ENCODE measurements at regions not wholly inside any gene's neighbourhood (a gene's known extent, or its start where the extent isn't known, plus 50 kb on each side); places are given as distances from the start of the nearest gene placed in this dataset.
"Not testable (repeated sequence)": the region's sequence is repeated elsewhere in the genome, so short reads cannot be mapped to it uniquely, and the experiment has no call there.

- no peaks in the 10 kb centered on the region for H3K27me3 ChIP-seq (replicated peaks; ENCODE audit: insufficient read depth)
- no peaks in the 10 kb centered on the region for H3K4me1 ChIP-seq (replicated peaks)
- no peak overlapping the region for H3K27ac ChIP-seq
- no peak for DNase-seq (ENCODE audit: low spot score)
- no peaks in the 10 kb centered on the region for H3K9me3 ChIP-seq
- 96% methylated on average over 10 of the region's 10 CpGs for WGBS
- intact Hi-C loops (cut with DNase I) = no loop called here
- H3K36me3 ChIP-seq = no peaks in the 10 kb centered on the region
- no peak overlapping the region for H3K4me3 ChIP-seq
- TF ChIP-seq POLR2AphosphoS5 (IDR thresholded peaks at IDR 0.05) (no peak), POLR2A (IDR thresholded peaks at IDR 0.05) (no peak), CTCF (IDR thresholded peaks at IDR 0.05) (no peak)
These were observed 93.5 kb upstream of the LYZL2 start for GRCh38 chr10:30722956-30723620.

- intact Hi-C loops (cut with DNase I) = no loop called here
These were observed 90.3 kb upstream of the LYZL2 start for GRCh38 chr10:30719832-30720231.

GRCh38 chr10:30709700-30710358 is 80.3 kb upstream of the LYZL2 start:
- Histone ChIP-seq H3K4me3 (no peak overlapping the region), H3K9me3 (no peaks in the 10 kb centered on the region), H3K27ac (no peak overlapping the region), H3K27me3 (replicated peaks; ENCODE audit: insufficient read depth) (no peaks in the 10 kb centered on the region), H3K4me1 (replicated peaks) (no peaks in the 10 kb centered on the region), H3K36me3 (no peaks in the 10 kb centered on the region)
- TF ChIP-seq POLR2AphosphoS5 (IDR thresholded peaks at IDR 0.05) = no peak
- no peak for TF ChIP-seq CTCF (IDR thresholded peaks at IDR 0.05)
- TF ChIP-seq POLR2A (IDR thresholded peaks at IDR 0.05) = no peak
- intact Hi-C loops (cut with DNase I) = no loop called here
- DNase-seq (ENCODE audit: low spot score) = no peak
- WGBS = 82% methylated on average over 6 of the region's 6 CpGs

More at GRCh38 chr10:30719832-30720231, 90.3 kb upstream of the LYZL2 start:
- Histone ChIP-seq H3K36me3 (no peaks in the 10 kb centered on the region), H3K27me3 (replicated peaks; ENCODE audit: insufficient read depth) (no peaks in the 10 kb centered on the region), H3K4me3 (no peak overlapping the region), H3K4me1 (replicated peaks) (no peaks in the 10 kb centered on the region), H3K27ac (no peak overlapping the region), H3K9me3 (no peaks in the 10 kb centered on the region)
- no peak for DNase-seq (ENCODE audit: low spot score)
- WGBS = 35% methylated on average over 9 of the region's 9 CpGs
- TF ChIP-seq CTCF (IDR thresholded peaks at IDR 0.05) = no peak
- no peak for TF ChIP-seq POLR2A (IDR thresholded peaks at IDR 0.05)
- no peak for TF ChIP-seq POLR2AphosphoS5 (IDR thresholded peaks at IDR 0.05)

GRCh38 chr10:30709229-30709628 is 79.7 kb upstream of the LYZL2 start:
- Histone ChIP-seq H3K27ac (no peak overlapping the region), H3K36me3 (no peaks in the 10 kb centered on the region), H3K4me1 (replicated peaks) (no peaks in the 10 kb centered on the region), H3K4me3 (no peak overlapping the region), H3K27me3 (replicated peaks; ENCODE audit: insufficient read depth) (no peaks in the 10 kb centered on the region), H3K9me3 (no peaks in the 10 kb centered on the region)
- DNase-seq (ENCODE audit: low spot score) = no peak
- TF ChIP-seq POLR2A (IDR thresholded peaks at IDR 0.05) (no peak), CTCF (IDR thresholded peaks at IDR 0.05) (no peak), POLR2AphosphoS5 (IDR thresholded peaks at IDR 0.05) (no peak)
- 89% methylated on average over 10 of the region's 10 CpGs for WGBS
- intact Hi-C loops (cut with DNase I) = no loop called here

GRCh38 chr10:30708234-30708633 is 78.7 kb upstream of the LYZL2 start:
- no peak overlapping the region for H3K4me3 ChIP-seq
- H3K4me1 ChIP-seq (replicated peaks) = no peaks in the 10 kb centered on the region
- intact Hi-C loops (cut with DNase I) = no loop called here
- H3K36me3 ChIP-seq = no peaks in the 10 kb centered on the region
- H3K9me3 ChIP-seq = no peaks in the 10 kb centered on the region
- no peak for DNase-seq (ENCODE audit: low spot score)
- WGBS = 98% methylated on average over 3 of the region's 3 CpGs
- no peak overlapping the region for H3K27ac ChIP-seq
- no peaks in the 10 kb centered on the region for H3K27me3 ChIP-seq (replicated peaks; ENCODE audit: insufficient read depth)
- TF ChIP-seq POLR2A (IDR thresholded peaks at IDR 0.05) (no peak), POLR2AphosphoS5 (IDR thresholded peaks at IDR 0.05) (no peak), CTCF (IDR thresholded peaks at IDR 0.05) (no peak)

GRCh38 chr10:30706189-30706588 is 76.6 kb upstream of the LYZL2 start:
- H3K27ac ChIP-seq; DNase-seq (ENCODE audit: low spot score); H3K9me3 ChIP-seq; H3K4me1 ChIP-seq (replicated peaks); H3K36me3 ChIP-seq; H3K4me3 ChIP-seq; H3K27me3 ChIP-seq (replicated peaks; ENCODE audit: insufficient read depth); intact Hi-C loops (cut with DNase I): not testable (repeated sequence)
- WGBS = 89% methylated on average over 1 of the region's 1 CpG
